ENCODE measurements at regions not wholly inside any gene's neighbourhood (a gene's known extent, or its start where the extent isn't known, plus 50 kb on each side); places are given as distances from the start of the nearest gene placed in this dataset.

DNA sequence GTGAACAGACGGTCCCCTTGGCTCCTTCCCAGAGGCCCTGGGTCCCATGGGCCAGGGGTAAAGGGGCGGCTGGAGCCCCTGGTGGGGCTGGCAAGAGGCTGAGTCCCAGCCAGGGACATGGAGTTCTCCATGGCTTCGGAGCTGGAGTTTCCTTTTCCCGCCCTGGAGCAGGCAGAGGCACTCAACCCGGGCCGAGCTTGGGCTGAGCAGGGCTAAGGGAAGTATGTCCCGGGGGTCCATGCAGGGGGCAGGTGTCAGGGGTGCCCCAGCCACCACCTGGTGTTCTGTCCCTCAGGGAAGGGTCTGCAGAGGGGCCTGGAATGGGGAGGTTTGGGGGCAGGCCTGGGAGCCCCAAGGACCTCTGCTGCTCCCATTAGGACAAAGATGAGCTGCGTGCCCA lies 54.0 kb upstream of the TPM4 start (continued):
- no peak for TF ChIP-seq SP4 (IDR thresholded peaks at IDR 0.05; ENCODE audit: low read length)

DNA sequence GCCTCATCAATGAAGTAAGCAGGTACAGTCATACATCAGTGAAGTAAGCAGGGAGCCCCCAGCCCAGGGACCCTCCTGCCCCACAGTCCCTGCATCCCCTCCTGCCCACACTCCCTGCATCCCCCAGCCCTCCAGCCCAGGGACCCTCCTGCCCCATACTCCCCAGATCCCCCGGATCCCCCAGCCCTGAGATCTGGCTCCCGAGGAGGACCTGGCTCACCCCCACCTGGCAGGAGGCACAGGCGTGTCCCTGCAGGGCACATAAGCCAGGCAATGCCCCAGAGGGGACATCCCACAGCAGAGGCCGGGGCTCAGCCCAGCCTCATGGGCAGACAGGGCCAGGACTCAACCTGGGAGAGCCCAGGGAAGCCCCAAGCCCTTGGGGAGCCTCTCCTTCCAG lies 53.6 kb upstream of the TPM4 start:
- Histone ChIP-seq H2BK12ac (ENCODE audit: low read depth, low read length) (no peak overlapping the region), H3K18ac (ENCODE audit: extremely low read depth, low read length) (no peak overlapping the region), H3K23me2 (ENCODE audit: low read depth, low read length) (no peaks in the 10 kb centered on the region), H3K27me3 (replicated peaks in 1 of 4; ENCODE audit: control insufficient read depth in 3 of 4, extremely low read depth in 1 of 4, insufficient read depth in 3 of 4, low read length in 3 of 4) (no peaks in the 10 kb centered on the region), H2AK5ac (ENCODE audit: low read depth, low read length) (no peak overlapping the region), H4K20me1 (replicated peaks in 1 of 2; ENCODE audit: control insufficient read depth in 1 of 2, insufficient read depth in 2 of 2, low read length in 2 of 2) (no peaks in the 10 kb centered on the region), H4K5ac (ENCODE audit: insufficient read length, low read depth, low read length) (no peak overlapping the region), H3K4me3 (ENCODE audit: extremely low read depth in 1 of 4, insufficient read depth in 2 of 4, low read depth in 3 of 4, low read length in 4 of 4) (no peak overlapping the region), H3K79me2 (ENCODE audit: control insufficient read depth in 1 of 2, insufficient read depth in 2 of 2, low read length in 2 of 2) (no peaks in the 10 kb centered on the region), H2BK15ac (ENCODE audit: low read length) (no peak overlapping the region), H3K36me3 (ENCODE audit: control insufficient read depth in 2 of 4, insufficient read depth in 4 of 4, low read length in 3 of 4) (no peaks in the 10 kb centered on the region), H3K4me2 (ENCODE audit: insufficient read depth in 1 of 2, low read depth in 2 of 2, low read length in 2 of 2) (no peak overlapping the region), H3K14ac (ENCODE audit: insufficient read length) (no peak overlapping the region), H3K4ac (replicated peaks; ENCODE audit: insufficient read length, low read depth, low read length) (no peak overlapping the region), H3K23ac (ENCODE audit: insufficient read length) (no peak overlapping the region), H3K4me1 (replicated peaks in 1 of 4; ENCODE audit: control insufficient read depth in 3 of 4, insufficient read depth in 4 of 4, low read length in 3 of 4) (no peaks in the 10 kb centered on the region; a peak in 1 of 7 replicates), H3K9ac (replicated peaks in 1 of 4; ENCODE audit: extremely low read depth in 1 of 4, low read depth in 3 of 4, low read length in 3 of 4) (no peak overlapping the region), H2BK20ac (ENCODE audit: low read length) (no peak overlapping the region), H2BK5ac (ENCODE audit: low read depth, low read length) (no peak overlapping the region), H3K56ac (replicated peaks; ENCODE audit: insufficient read length, low read depth, low read length) (no peak overlapping the region), H3K27ac (ENCODE audit: low read depth, low read length) (no peak overlapping the region), H4K8ac (ENCODE audit: extremely low read depth, insufficient read depth, low read length) (no peak overlapping the region), H4K91ac (replicated peaks; ENCODE audit: insufficient read length, low read length) (no peak overlapping the region), H3K79me1 (ENCODE audit: low read depth, low read length) (no peaks in the 10 kb centered on the region), H2BK120ac (replicated peaks; ENCODE audit: low read depth, low read length) (no peak overlapping the region), H2AFZ (ENCODE audit: low read length) (no peak overlapping the region), H3K9me3 (ENCODE audit: insufficient read depth in 2 of 2, low read depth in 1 of 2, low read length in 1 of 2) (peaks cover 72 to 89% of the 10 kb centered on the region in 2 experiments)
- POLR2A ChIA-PET (ENCODE audit: partially characterized antibody) = no interaction called here
- DNase-seq (ENCODE audit: low read depth in 1 of 2, low spot score in 2 of 2) (no peak), FAIRE-seq (no peak)
- WGBS, 2 experiments (ENCODE audit: extremely low coverage in 1 of 2, insufficient coverage in 1 of 2, insufficient read length in 1 of 2, insufficient replicate concordance in 2 of 2, low coverage in 1 of 2, low lambda C conversion rate in 2 of 2, missing lambda C conversion rate in 1 of 2) = 64% methylated on average over 3 of the region's 4 CpGs; no CpG with 5 or more reads in 1 of the 2 experiments
- CTCF ChIA-PET (ENCODE audit: partially characterized antibody) = interaction anchor here (0.5 kb wide), 1 partner anchor 38 kb away, joined by 3 read pairs; no protein-coding TSS in a partner anchor
- TF ChIP-seq CEBPB (IDR thresholded peaks at IDR 0.05; ENCODE audit: low read depth, low read length) = no peak
- no peak for TF ChIP-seq RFX5 (IDR thresholded peaks at IDR 0.05; ENCODE audit: borderline replicate concordance, low read depth, low read length)
- TF ChIP-seq BACH1 (IDR thresholded peaks at IDR 0.05; ENCODE audit: low read length) = no peak
- TF ChIP-seq JUN (IDR thresholded peaks at IDR 0.05; ENCODE audit: low read depth, low read length) = no peak
- TF ChIP-seq NRF1 (IDR thresholded peaks at IDR 0.05; ENCODE audit: low read depth, low read length) = no peak
- TF ChIP-seq SIN3A (conservative IDR thresholded peaks at IDR 0.05 in 1 of 2, IDR thresholded peaks at IDR 0.05 in 1 of 2; ENCODE audit: low read depth in 1 of 2, low read length in 2 of 2) = no peak
- no peak for TF ChIP-seq GTF2F1 (IDR thresholded peaks at IDR 0.05; ENCODE audit: borderline replicate concordance, low read depth, low read length)
- TF ChIP-seq RAD21 (IDR thresholded peaks at IDR 0.05 in 1 of 2, conservative IDR thresholded peaks at IDR 0.05 in 1 of 2; ENCODE audit: low read depth in 2 of 2, low read length in 2 of 2) = no peak
- TF ChIP-seq, protein P1, sequence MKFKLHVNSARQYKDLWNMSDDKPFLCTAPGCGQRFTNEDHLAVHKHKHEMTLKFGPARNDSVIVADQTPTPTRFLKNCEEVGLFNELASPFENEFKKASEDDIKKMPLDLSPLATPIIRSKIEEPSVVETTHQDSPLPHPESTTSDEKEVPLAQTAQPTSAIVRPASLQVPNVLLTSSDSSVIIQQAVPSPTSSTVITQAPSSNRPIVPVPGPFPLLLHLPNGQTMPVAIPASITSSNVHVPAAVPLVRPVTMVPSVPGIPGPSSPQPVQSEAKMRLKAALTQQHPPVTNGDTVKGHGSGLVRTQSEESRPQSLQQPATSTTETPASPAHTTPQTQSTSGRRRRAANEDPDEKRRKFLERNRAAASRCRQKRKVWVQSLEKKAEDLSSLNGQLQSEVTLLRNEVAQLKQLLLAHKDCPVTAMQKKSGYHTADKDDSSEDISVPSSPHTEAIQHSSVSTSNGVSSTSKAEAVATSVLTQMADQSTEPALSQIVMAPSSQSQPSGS (IDR thresholded peaks at IDR 0.05; ENCODE audit: low read length) = no peak
- no peak for TF ChIP-seq TEAD4 (IDR thresholded peaks at IDR 0.05; ENCODE audit: low read depth, low read length)

Measured in H1 (cell line).